Epithelial cell of proximal tubule (primary cell): ENCODE measurements at regions not wholly inside any gene's neighbourhood (a gene's known extent, or its start where the extent isn't known, plus 50 kb on each side); places are given as distances from the start of the nearest gene placed in this dataset.

Source experiments
- DNase-seq: peaks from one replicate; pipeline ENCODE4 v3.0.0-alpha.2; 2011; ENCODE audit warnings: low read depth
- H3K4me3 ChIP-seq: 2 replicates; pipeline ENCODE4 v1.5.1; 2011; ENCODE audit warnings: low read depth, mild to moderate bottlenecking, low read length
- CTCF ChIP-seq: conservative IDR thresholded peaks from 2 replicates; pipeline ENCODE4 v1.5.1; 2012; ENCODE audit warnings: low read depth, mild to moderate bottlenecking, low read length

- no peak for TF ChIP-seq CTCF
- H3K4me3 ChIP-seq = no peak overlapping the region
- DNase-seq = no peak
Measured at GRCh38 chr7:83306502-83306901, 143.8 kb upstream of the PCLO start.

DNA sequence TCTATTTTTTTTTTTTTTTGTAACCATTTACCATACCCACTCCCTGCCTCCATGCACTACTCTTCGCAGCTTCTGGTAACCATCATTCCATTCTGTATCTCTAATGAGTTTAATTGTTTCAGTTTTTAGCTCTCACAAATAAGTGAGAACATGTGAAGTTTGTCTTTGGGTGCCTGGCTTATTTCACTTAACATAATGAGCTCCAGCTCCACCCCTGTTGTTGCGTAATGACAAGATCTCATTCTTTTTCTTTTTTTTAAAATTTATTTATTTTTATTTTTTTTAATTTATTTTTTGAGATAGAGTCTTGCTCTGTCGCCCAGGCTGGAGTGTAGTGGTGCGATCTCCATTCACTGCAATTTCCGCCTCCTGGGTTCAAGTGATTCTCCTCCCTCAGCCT lies 142.3 kb upstream of the PCLO start:
- H3K4me3 ChIP-seq = no peak overlapping the region
- TF ChIP-seq CTCF = no peak
- no peak for DNase-seq

DNA sequence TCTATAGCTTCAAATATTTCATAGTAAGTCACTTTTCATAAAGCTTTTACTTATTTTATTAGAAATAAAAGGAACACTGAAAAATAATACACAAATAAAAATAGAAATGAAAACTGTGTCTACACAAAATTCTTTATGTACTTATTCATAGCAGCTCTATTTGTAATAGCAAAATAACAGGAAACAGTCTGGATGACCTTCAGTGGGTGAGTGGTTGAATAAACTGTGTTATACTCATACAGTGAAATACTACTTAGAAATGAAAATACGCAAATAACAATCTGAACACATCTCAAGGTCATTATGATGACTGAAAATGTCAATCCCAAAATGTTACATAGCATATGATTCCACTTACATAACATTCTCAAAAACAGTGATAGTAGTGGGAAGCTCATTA lies 138.7 kb upstream of the PCLO start:
- no peak for TF ChIP-seq CTCF
- no peak for DNase-seq
- no peak overlapping the region for H3K4me3 ChIP-seq

DNA sequence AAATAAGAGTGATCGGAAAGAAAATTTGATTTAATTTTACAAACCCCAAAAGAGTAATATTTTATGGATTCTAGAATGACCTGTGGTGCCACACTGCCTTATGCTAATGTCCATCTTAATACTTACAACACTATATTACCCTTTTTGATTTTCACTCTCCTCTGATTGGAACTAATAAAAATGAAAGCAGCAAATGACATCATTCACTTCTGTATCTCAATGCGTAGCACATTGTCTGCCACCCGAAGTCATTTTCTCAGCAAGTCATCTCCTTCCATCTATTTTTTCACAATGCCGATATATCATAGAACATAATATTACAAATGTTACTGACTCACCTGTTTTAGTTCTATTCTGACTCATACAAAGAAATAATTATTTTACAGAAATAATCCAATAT lies 127.5 kb upstream of the PCLO start:
- no peak for DNase-seq
- TF ChIP-seq CTCF = no peak
- H3K4me3 ChIP-seq = no peak overlapping the region

- DNase-seq = no peak
- no peak for TF ChIP-seq CTCF
Measured at GRCh38 chr7:83289419-83289993, 126.8 kb upstream of the PCLO start.

GRCh38 chr7:83280671-83281070 lies 118.0 kb upstream of the PCLO start:
- H3K4me3 ChIP-seq = no peak overlapping the region
- no peak for DNase-seq
- no peak for TF ChIP-seq CTCF

More at GRCh38 chr7:83289419-83289993, 126.8 kb upstream of the PCLO start:
- no peak overlapping the region for H3K4me3 ChIP-seq

DNA sequence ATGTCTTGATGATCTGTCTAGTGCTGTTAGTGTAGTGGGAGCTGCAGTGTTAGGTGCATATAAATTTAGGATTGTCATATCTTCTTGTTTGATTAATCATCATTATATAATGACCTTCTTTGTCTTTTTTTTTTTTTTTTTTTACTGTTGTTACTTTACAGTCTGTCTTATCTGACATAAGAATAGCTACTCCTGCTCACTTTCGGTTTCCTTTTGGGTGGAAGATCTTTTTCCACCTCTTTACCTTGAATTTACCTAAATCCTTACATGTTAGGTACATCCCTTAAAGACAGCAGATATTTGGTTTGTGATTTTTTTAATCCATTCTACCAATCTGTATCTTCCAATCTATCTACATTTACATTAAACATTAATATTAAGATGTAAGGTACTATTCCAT lies 113.6 kb upstream of the PCLO start:
- no peak for TF ChIP-seq CTCF
- no peak overlapping the region for H3K4me3 ChIP-seq
- DNase-seq = no peak
